Stimulated activated naive B cell treated with anti-CD40 and anti-IgM and Interleukin-4, amounts not matched to agents 10 μg/mL and 1 μg/mL and 100 μg/mL, for 72 hours (primary cell): ENCODE measurements at regions not wholly inside any gene's neighbourhood (a gene's known extent, or its start where the extent isn't known, plus 50 kb on each side); places are given as distances from the start of the nearest gene placed in this dataset.
A peak's percentile ranks its signal among the peaks of the same experiment; 100 is the strongest.

Experiments
- ATAC-seq, 2 donors: fragments of 150-1000 bp; cut with Tn5 transposase; replicated peaks; 2 replicates each; pipeline ENCODE4 v1.10.0; 2021; ENCODE audit warnings: moderate library complexity in 1 of 2
- DNase-seq: peaks from one replicate; pipeline ENCODE4 v3.0.0; 2021
- H3K27ac Mint-ChIP-seq: one replicate; pipeline ENCODE4 v1.8.0; 2022; ENCODE audit warnings: mild to moderate bottlenecking, mixed read lengths
- H3K27me3 Mint-ChIP-seq, 2 donors: one replicate each; pipeline ENCODE4 v1.8.0; 2022; ENCODE audit warnings: mixed read lengths in 2 of 2
- H3K36me3 Mint-ChIP-seq, 2 donors: one replicate each; pipeline ENCODE4 v1.8.0; 2022; ENCODE audit warnings: mixed read lengths in 2 of 2, mild to moderate bottlenecking in 1 of 2
- H3K4me1 Mint-ChIP-seq, 2 donors: one replicate each; pipeline ENCODE4 v1.8.0; 2022; ENCODE audit warnings: mixed read lengths in 2 of 2, mild to moderate bottlenecking in 1 of 2
- H3K4me3 Mint-ChIP-seq, 2 donors: one replicate each; pipeline ENCODE4 v1.8.0; 2022; ENCODE audit warnings: mild to moderate bottlenecking in 2 of 2, mixed read lengths in 2 of 2, moderate library complexity in 1 of 2
- H3K9me3 Mint-ChIP-seq, 2 donors: one replicate each; pipeline ENCODE4 v1.8.0; 2022; ENCODE audit warnings: mixed read lengths in 2 of 2, mild to moderate bottlenecking in 1 of 2

- H3K9me3 Mint-ChIP-seq: no peaks in the 10 kb centered on the region
- no peak overlapping the region for H3K27ac Mint-ChIP-seq
- peaks cover 3 to 7% of the 10 kb centered on the region in 2 donors for H3K4me1 Mint-ChIP-seq
- H3K27me3 Mint-ChIP-seq: no peaks in the 10 kb centered on the region
- H3K36me3 Mint-ChIP-seq: no peaks in the 10 kb centered on the region
- ATAC-seq: no peak
- no peak for DNase-seq
- no peak overlapping the region for H3K4me3 Mint-ChIP-seq
These were observed 66.6 kb downstream of the MYL12B start for GRCh38 chr18:3328532-3328931.

- Mint-ChIP-seq H3K27ac (no peak overlapping the region), H3K36me3 (no peaks in the 10 kb centered on the region)
- DNase-seq: no peak
These were observed 67.5 kb downstream of the MYL12B start for GRCh38 chr18:3329471-3329870.

GRCh38 chr18:3329872-3330271, 67.9 kb downstream of the MYL12B start:
- H3K36me3 Mint-ChIP-seq: no peaks in the 10 kb centered on the region
- H3K9me3 Mint-ChIP-seq: no peaks in the 10 kb centered on the region
- H3K27me3 Mint-ChIP-seq: no peaks in the 10 kb centered on the region
- no peak overlapping the region for H3K4me3 Mint-ChIP-seq
- no peak for DNase-seq
- H3K4me1 Mint-ChIP-seq: no peaks in the 10 kb centered on the region
- H3K27ac Mint-ChIP-seq: no peak overlapping the region
- no peak for ATAC-seq

More at GRCh38 chr18:3329471-3329870, 67.5 kb downstream of the MYL12B start:
- H3K9me3 Mint-ChIP-seq: no peaks in the 10 kb centered on the region
- ATAC-seq: no peak
- H3K4me1 Mint-ChIP-seq: no peaks in the 10 kb centered on the region
- no peak overlapping the region for H3K4me3 Mint-ChIP-seq
- H3K27me3 Mint-ChIP-seq: no peaks in the 10 kb centered on the region

GRCh38 chr18:3330622-3331021, 68.7 kb downstream of the MYL12B start:
- no peak overlapping the region for H3K4me3 Mint-ChIP-seq
- no peak for DNase-seq
- no peaks in the 10 kb centered on the region for H3K36me3 Mint-ChIP-seq
- ATAC-seq: no peak
- no peaks in the 10 kb centered on the region for H3K27me3 Mint-ChIP-seq
- no peak overlapping the region for H3K27ac Mint-ChIP-seq
- H3K9me3 Mint-ChIP-seq: no peaks in the 10 kb centered on the region
- H3K4me1 Mint-ChIP-seq: no peaks in the 10 kb centered on the region

DNA sequence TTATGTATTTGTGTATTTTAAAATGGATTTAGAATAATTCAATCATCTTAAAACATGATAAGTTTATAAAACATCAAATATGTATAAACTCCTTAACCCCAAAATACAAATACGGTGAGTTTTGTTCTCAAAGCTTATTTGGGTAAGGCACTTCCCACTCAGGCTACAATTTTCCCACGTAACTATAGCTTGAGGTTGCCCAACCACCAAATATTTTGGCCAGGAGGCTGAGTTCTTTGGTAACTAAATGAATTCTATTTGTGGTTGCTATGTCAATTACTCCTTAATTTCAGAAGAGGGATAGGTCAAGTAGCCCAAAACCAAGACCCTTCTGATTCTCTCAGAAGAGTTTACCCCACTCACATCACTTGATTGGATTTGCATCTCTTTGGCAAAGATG, 70.4 kb downstream of the MYL12B start:
- no peaks in the 10 kb centered on the region for H3K36me3 Mint-ChIP-seq
- no peaks in the 10 kb centered on the region for H3K27me3 Mint-ChIP-seq
- no peaks in the 10 kb centered on the region for H3K9me3 Mint-ChIP-seq
- H3K27ac Mint-ChIP-seq: no peak overlapping the region
- DNase-seq (no peak), ATAC-seq (no peak)
- no peak overlapping the region for H3K4me3 Mint-ChIP-seq
- H3K4me1 Mint-ChIP-seq: no peaks in the 10 kb centered on the region

GRCh38 chr18:3333056-3333720, 71.3 kb downstream of the MYL12B start:
- H3K9me3 Mint-ChIP-seq: no peaks in the 10 kb centered on the region
- ATAC-seq: no peak
- no peaks in the 10 kb centered on the region for H3K4me1 Mint-ChIP-seq
- H3K27me3 Mint-ChIP-seq: no peaks in the 10 kb centered on the region
- no peaks in the 10 kb centered on the region for H3K36me3 Mint-ChIP-seq
- H3K27ac Mint-ChIP-seq: no peak overlapping the region
- DNase-seq: no peak
- H3K4me3 Mint-ChIP-seq: no peak overlapping the region

DNA sequence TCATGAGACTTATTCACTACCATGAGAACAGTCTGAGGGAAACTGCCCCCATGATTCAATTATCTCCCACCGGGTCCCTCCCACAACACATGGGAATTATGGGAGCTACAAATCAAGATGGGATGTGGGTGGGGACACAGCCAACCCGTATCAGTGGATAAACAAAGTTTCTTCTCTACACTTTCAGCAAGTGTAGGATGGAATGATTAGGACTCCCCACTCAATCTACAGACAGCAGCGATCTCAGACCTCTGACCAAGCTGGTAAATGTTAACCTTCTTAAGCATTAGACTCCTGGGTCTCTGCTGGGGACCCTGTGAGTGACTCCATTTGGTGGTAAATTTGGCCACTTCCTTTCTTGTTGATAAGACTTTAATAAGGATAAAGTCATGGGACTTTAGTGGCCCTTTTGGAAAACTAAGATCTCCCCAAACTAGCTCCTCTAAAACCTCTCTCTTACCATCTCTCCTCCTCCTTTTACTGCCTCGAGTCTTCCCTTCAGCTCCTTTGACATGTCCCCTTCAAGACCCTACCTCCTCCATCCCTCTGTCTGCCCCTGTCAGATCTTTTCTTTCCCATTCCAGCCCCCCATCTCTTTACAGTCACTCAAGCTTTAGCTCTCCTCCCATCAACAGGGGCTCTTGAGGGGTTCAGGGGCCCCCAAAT, 71.9 kb downstream of the MYL12B start:
- DNase-seq (no peak), ATAC-seq (no peak)
- Mint-ChIP-seq H3K36me3 (no peaks in the 10 kb centered on the region), H3K4me1 (no peaks in the 10 kb centered on the region), H3K27ac (no peak overlapping the region), H3K9me3 (no peaks in the 10 kb centered on the region), H3K4me3 (no peak overlapping the region), H3K27me3 (no peaks in the 10 kb centered on the region)

GRCh38 chr18:3340015-3340681, 78.2 kb downstream of the MYL12B start:
- ATAC-seq (no peak), DNase-seq (no peak)
- Mint-ChIP-seq H3K9me3 (no peaks in the 10 kb centered on the region), H3K27me3 (no peaks in the 10 kb centered on the region), H3K36me3 (no peaks in the 10 kb centered on the region), H3K4me1 (no peaks in the 10 kb centered on the region), H3K27ac (no peak overlapping the region), H3K4me3 (no peak overlapping the region)

- Mint-ChIP-seq H3K27me3 (no peaks in the 10 kb centered on the region), H3K9me3 (no peaks in the 10 kb centered on the region), H3K36me3 (no peaks in the 10 kb centered on the region), H3K4me3 (no peak overlapping the region), H3K27ac (peak overlapping the region; percentile 43), H3K4me1 (no peaks in the 10 kb centered on the region)
- DNase-seq (no peak), ATAC-seq (no peak)
These were observed 78.8 kb downstream of the MYL12B start for GRCh38 chr18:3340682-3341097.

DNA sequence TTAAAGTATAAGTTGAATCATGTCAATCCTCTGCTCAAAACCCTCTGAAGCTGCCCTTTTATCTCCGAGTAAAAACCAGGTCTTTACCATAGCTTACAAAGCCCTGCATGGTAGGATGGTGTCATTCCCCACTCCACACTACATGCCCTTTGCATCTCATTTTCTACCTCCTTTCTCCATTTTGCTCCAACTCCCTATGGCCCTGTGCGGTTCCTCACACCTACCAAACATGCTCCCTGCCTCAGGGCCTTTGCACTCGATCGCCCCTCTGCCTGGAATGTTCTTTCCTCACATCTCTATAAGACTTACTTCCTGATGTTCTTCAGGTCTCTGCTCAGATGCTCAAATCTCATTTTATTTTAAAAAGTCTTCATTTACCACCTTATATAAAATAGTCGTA, 80.7 kb downstream of the MYL12B start:
- Mint-ChIP-seq H3K4me1 (no peaks in the 10 kb centered on the region), H3K36me3 (no peaks in the 10 kb centered on the region), H3K4me3 (no peak overlapping the region), H3K9me3 (no peaks in the 10 kb centered on the region), H3K27ac (no peak overlapping the region), H3K27me3 (no peaks in the 10 kb centered on the region)
- DNase-seq (no peak), ATAC-seq (no peak)

GRCh38 chr18:3345452-3345851, 83.5 kb downstream of the MYL12B start:
- H3K27ac Mint-ChIP-seq: no peak overlapping the region
- no peaks in the 10 kb centered on the region for H3K9me3 Mint-ChIP-seq
- DNase-seq: no peak
- no peaks in the 10 kb centered on the region for H3K4me1 Mint-ChIP-seq
- H3K4me3 Mint-ChIP-seq: no peak overlapping the region
- H3K27me3 Mint-ChIP-seq: peaks cover 0 to 5% of the 10 kb centered on the region in 2 donors
- no peaks in the 10 kb centered on the region for H3K36me3 Mint-ChIP-seq
- ATAC-seq: no peak

- Mint-ChIP-seq H3K4me1 (no peaks in the 10 kb centered on the region), H3K36me3 (no peaks in the 10 kb centered on the region), H3K27ac (no peak overlapping the region), H3K27me3 (peaks cover 0 to 5% of the 10 kb centered on the region in 2 donors), H3K9me3 (no peaks in the 10 kb centered on the region), H3K4me3 (no peak overlapping the region)
- ATAC-seq: no peak
- no peak for DNase-seq
These were observed 84.0 kb downstream of the MYL12B start for GRCh38 chr18:3345885-3346284.

DNA sequence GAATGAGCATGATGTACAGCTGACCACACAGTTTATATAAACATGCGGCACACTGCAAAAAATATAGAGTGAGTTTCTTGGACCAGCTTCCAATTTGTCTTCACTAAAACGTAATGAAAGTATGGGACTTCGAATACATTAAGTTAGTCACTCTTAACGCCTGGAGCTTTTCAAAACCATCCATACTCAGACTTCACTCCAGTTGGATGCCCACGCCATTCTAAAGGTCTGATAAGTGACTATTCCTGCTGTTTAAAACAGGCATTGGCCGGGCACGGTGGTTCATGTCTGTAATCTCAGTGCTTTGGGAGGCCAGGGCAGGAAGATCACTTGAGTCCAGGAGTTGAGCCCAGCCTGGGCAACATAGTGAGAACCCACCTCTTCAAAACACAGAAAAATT, 84.6 kb downstream of the MYL12B start:
- Mint-ChIP-seq H3K4me3 (no peak overlapping the region), H3K27ac (no peak overlapping the region), H3K27me3 (peaks cover 0 to 5% of the 10 kb centered on the region in 2 donors), H3K9me3 (no peaks in the 10 kb centered on the region), H3K36me3 (no peaks in the 10 kb centered on the region), H3K4me1 (no peaks in the 10 kb centered on the region)
- DNase-seq (no peak), ATAC-seq (no peak)

DNA sequence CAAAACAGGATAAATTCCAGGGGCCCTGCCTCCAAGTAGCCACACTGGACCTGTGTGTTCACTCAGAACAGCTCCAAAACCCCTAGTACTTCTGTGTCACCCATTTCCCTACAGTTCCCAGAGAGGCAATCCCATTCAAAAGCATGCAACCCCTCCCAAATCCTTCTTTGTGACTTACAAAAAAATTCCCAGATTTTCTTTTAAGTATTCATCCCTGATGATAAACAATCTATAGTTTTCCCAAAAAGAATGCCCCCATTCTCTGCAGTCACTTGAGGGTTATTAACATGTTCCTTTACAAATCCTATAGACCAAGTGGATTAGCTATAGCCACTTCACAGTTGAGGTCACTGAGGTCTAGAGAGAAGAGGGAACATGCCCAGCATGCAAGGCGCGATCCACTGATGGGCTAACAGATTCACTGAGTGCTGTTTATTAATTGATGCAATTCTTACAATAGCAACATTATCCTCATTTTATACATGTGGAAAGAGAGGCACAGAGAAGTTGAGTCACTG, 85.4 kb downstream of the MYL12B start:
- H3K4me3 Mint-ChIP-seq: no peak overlapping the region
- H3K36me3 Mint-ChIP-seq: no peaks in the 10 kb centered on the region
- H3K27ac Mint-ChIP-seq: no peak overlapping the region
- H3K4me1 Mint-ChIP-seq: no peaks in the 10 kb centered on the region
- DNase-seq (no peak), ATAC-seq (no peak)
- no peaks in the 10 kb centered on the region for H3K9me3 Mint-ChIP-seq
- H3K27me3 Mint-ChIP-seq: peaks cover 0 to 5% of the 10 kb centered on the region in 2 donors

DNA sequence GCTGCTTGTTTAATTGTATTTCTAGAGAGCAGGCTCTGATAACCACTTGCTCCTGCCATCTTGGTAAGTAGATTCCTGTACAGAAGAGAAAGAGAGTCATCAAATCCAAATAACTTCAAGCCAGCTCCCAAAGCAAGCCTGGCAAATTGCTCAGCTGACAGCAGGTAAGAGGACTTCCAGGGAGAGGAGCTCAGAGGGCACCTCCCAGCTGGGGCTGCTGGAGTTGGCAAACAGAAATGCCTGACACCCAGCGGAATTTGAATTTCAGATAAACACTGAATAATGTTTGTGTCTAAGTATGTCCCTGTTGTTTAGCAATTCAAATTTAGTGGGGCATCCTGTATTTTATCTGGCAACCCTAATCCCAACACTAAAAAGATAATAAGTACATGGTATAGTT, 86.2 kb downstream of the MYL12B start:
- Mint-ChIP-seq H3K36me3 (no peaks in the 10 kb centered on the region), H3K27ac (no peak overlapping the region), H3K9me3 (no peaks in the 10 kb centered on the region), H3K4me1 (no peaks in the 10 kb centered on the region), H3K27me3 (peaks cover 0 to 5% of the 10 kb centered on the region in 2 donors), H3K4me3 (no peak overlapping the region)
- DNase-seq (no peak), ATAC-seq (no peak)
